ENCODE measurements at regions not wholly inside any gene's neighbourhood (a gene's known extent, or its start where the extent isn't known, plus 50 kb on each side); places are given as distances from the start of the nearest gene placed in this dataset.

DNA sequence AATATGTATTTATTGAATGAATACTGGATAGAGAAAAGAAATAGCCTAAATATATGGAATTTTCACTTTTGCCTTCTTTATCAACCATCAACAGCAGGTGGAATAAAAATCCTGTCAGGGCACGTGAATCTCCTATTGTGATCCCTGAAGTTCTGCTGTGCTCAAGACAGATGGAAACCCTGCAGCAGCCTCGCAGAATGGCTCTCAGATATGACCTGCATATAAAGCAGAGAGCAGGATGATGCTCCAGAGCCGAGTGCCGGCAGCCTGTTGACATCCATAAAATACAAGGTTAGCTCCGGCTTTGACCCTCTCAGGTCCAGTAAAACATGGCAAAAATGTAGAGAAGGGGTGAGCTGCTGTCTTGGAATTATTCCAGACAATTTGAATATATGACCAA, 659.3 kb downstream of the DIAPH3 start:
- DNase-seq = no peak
- H3K4me3 Mint-ChIP-seq = no peak overlapping the region
- no peaks in the 10 kb centered on the region for H3K27me3 Mint-ChIP-seq
- H3K4me1 Mint-ChIP-seq = no peaks in the 10 kb centered on the region
- H3K36me3 Mint-ChIP-seq = no peaks in the 10 kb centered on the region
- H3K27ac Mint-ChIP-seq = no peak overlapping the region
- no peaks in the 10 kb centered on the region for H3K9me3 Mint-ChIP-seq

DNA sequence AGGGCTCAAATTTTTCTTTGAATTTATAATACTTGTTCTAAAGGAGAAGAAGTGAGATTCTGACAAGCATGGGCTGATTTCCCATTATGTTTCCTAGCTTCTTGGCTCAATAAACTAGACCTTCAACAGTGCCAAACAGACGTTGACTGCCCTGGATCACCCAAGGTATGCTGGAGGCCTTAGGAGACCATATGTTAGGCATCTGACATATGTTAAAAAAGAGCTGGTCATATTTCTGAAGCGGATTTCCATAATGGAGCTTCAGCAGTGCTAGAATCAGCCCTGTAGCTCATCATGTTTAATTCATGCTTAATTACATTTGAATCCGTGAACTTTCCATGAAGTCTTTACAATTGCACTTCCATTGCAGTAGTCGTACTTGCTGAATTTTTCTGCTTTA, 653.3 kb downstream of the DIAPH3 start:
- no peaks in the 10 kb centered on the region for H3K4me1 Mint-ChIP-seq
- no peaks in the 10 kb centered on the region for H3K9me3 Mint-ChIP-seq
- no peak overlapping the region for H3K27ac Mint-ChIP-seq
- no peaks in the 10 kb centered on the region for H3K27me3 Mint-ChIP-seq
- no peak for DNase-seq
- no peaks in the 10 kb centered on the region for H3K36me3 Mint-ChIP-seq
- no peak overlapping the region for H3K4me3 Mint-ChIP-seq

DNA sequence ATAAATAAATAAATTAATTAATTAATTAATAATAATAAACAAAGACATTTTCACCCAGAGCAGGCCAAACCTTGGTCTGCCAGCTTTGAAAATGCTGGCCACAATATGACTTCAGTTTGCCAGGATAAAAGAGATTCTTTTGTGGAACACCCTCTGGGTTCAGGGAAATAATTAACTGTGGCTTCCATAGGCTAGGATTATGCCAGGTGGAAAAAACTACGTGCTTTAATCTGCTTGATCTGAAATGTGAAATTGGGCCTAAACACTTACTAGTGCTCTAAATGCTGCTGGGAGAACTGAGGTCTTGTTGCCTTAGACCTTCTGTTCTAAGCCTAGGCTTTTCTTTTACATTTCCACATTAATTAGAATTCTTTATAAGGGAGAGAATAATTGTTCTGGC, 650.0 kb downstream of the DIAPH3 start:
- no peak overlapping the region for H3K4me3 Mint-ChIP-seq
- no peaks in the 10 kb centered on the region for H3K4me1 Mint-ChIP-seq
- no peaks in the 10 kb centered on the region for H3K9me3 Mint-ChIP-seq
- no peak for DNase-seq
- H3K27ac Mint-ChIP-seq = no peak overlapping the region
- H3K27me3 Mint-ChIP-seq = no peaks in the 10 kb centered on the region
- H3K36me3 Mint-ChIP-seq = no peaks in the 10 kb centered on the region

DNA sequence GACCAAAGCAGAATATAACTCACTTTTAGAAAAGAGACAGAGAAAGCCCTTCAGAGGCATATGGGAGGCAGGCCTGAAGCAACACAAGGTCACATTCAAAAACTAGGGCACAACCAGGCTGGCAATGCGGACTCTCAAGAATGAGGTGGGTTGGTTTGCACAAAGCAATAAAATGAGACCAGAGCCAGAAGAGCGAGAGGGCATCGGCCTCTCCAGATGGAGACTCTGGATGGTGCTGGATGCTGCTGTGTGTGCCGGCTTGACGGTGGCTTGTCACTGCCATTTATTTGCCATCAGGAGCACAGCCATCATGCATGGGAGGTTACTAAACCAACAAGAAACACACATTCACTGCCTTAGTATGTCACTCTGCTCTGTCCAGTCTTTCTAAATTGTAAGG, 649.4 kb downstream of the DIAPH3 start:
- H3K36me3 Mint-ChIP-seq = no peaks in the 10 kb centered on the region
- H3K27me3 Mint-ChIP-seq = no peaks in the 10 kb centered on the region
- no peaks in the 10 kb centered on the region for H3K9me3 Mint-ChIP-seq
- no peaks in the 10 kb centered on the region for H3K4me1 Mint-ChIP-seq
- H3K27ac Mint-ChIP-seq = no peak overlapping the region
- DNase-seq = no peak
- H3K4me3 Mint-ChIP-seq = no peak overlapping the region

DNA sequence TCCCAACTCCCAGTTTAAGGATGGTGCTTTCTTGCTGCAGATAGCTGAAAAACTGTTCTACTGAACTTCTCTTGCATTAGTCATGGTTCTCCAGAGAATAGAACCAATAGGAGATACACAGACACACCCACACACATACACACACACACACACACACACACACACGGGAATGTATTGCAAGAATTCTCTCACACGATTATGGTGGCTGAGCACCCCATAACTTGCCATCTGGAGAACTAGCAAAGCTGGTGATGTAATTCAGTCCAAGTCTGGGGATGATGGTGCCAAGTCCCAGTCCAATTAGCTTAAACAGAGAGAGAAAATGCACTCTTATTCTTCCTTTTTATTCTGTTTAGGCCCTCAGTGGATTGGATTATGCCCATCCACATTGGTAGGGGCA, 643.9 kb downstream of the DIAPH3 start:
- no peaks in the 10 kb centered on the region for H3K9me3 Mint-ChIP-seq
- H3K36me3 Mint-ChIP-seq = no peaks in the 10 kb centered on the region
- no peak for DNase-seq
- no peak overlapping the region for H3K4me3 Mint-ChIP-seq
- no peak overlapping the region for H3K27ac Mint-ChIP-seq
- no peaks in the 10 kb centered on the region for H3K4me1 Mint-ChIP-seq
- no peaks in the 10 kb centered on the region for H3K27me3 Mint-ChIP-seq

DNA sequence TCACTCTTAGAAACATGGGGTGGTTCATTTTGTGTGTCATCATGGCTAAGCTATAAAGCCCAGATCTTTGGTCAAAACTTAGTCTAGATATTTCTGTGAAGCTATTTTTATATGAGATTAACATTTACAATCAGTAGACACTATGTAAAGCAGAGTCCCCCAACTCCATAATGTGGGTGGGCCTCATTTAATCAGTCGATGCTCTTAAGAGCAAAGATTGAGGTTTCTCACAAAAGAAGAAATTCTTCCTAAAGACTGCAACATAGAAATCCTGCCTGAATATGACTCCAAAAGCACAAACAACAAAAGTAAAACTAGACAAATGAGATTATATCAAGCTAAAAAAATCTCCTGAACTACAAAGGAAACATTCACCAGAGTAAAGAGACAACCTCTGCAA, 642.2 kb downstream of the DIAPH3 start:
- H3K36me3 Mint-ChIP-seq = no peaks in the 10 kb centered on the region
- no peak overlapping the region for H3K27ac Mint-ChIP-seq
- H3K9me3 Mint-ChIP-seq = no peaks in the 10 kb centered on the region
- no peaks in the 10 kb centered on the region for H3K27me3 Mint-ChIP-seq
- no peaks in the 10 kb centered on the region for H3K4me1 Mint-ChIP-seq
- no peak overlapping the region for H3K4me3 Mint-ChIP-seq
- DNase-seq = no peak

DNA sequence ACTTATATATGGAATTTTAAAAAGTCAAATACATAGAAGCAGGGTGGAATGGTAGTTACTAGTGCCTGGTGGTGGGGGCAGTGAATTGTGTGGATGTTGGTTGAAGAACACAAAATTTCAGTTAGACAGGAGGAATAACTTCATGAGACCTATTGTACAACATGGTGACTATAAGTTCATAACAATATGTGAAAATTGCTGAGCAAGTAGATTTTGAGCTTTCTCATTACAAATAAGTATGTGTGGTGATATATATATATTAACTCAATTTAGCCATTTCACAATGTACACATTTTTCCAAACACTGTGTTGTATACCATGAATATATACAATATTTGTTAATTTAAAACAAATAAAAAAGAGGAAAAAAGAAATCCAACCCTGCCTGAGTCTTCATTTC, 641.1 kb downstream of the DIAPH3 start:
- no peaks in the 10 kb centered on the region for H3K9me3 Mint-ChIP-seq
- no peaks in the 10 kb centered on the region for H3K4me1 Mint-ChIP-seq
- no peak overlapping the region for H3K27ac Mint-ChIP-seq
- H3K27me3 Mint-ChIP-seq = no peaks in the 10 kb centered on the region
- no peak overlapping the region for H3K4me3 Mint-ChIP-seq
- no peak for DNase-seq
- no peaks in the 10 kb centered on the region for H3K36me3 Mint-ChIP-seq

DNA sequence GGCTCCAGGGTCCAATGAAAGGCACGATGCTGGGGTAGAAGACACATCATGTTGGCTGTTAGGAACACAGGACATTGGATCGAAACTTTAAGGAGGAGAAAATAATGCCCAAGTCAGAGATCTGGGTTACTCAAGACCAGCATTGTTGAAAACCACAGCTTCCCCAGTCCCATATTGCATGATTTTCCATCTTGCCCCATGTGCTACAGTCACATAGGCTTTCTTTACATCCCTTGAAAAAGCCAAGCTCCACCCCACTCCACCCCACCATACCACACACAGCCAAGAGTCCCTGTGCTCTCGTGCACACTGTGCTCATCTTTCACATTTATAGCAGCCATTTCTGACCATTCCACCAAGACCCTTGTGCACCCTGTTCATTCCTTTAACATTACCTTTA, 636.2 kb downstream of the DIAPH3 start:
- Mint-ChIP-seq H3K27me3 (no peaks in the 10 kb centered on the region), H3K4me1 (peaks cover 7% of the 10 kb centered on the region), H3K36me3 (no peaks in the 10 kb centered on the region), H3K4me3 (no peak overlapping the region), H3K9me3 (no peaks in the 10 kb centered on the region), H3K27ac (no peak overlapping the region)
- DNase-seq = no peak

DNA sequence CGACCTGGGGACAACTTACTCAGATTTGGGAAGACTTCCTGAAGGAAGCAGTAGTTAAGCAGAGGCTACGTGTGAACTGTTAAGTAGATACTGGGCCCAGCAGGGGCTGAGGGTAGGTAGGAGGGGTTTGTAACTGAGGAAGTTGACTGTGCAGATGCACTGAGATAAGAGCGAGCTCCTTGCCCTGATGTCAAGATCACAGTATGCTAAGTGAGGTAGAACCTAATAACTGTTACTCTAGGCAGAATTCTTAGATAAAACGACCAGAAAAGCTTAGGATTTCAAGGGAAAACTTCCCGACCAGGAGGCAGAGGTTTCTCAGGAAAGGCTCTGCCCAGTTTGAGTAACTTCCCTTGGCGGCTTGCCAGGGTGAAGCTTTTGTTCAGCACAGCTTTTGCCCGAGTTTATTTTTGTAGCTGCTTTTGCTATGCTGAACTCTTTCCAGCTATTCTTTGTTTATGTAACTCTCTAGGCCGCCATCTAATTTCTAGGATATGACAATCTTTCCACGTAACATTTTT, 632.1 kb downstream of the DIAPH3 start:
- Mint-ChIP-seq H3K27me3 (no peaks in the 10 kb centered on the region), H3K27ac (no peak overlapping the region), H3K4me3 (no peak overlapping the region), H3K9me3 (no peaks in the 10 kb centered on the region), H3K36me3 (no peaks in the 10 kb centered on the region), H3K4me1 (peaks cover 7% of the 10 kb centered on the region)
- no peak for DNase-seq

DNA sequence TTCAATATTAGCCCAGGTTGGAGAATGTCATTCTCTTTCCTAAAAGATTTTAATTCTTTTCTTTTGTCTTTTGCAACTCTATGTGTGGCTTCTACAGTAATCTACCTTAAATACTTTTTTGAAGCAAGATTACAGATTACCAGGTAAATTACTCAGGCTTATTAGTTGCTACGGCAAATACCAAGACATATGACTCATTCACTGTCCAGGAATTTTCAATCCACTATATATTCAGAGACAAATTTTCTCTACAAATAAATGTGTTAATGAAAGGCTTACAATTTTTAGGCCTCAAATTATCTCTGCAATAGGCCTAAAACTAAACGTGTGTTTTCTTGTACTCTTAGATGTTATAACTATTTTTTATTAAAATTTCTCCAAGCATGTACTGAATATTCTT, 631.3 kb downstream of the DIAPH3 start:
- H3K9me3 Mint-ChIP-seq = no peaks in the 10 kb centered on the region

DNA sequence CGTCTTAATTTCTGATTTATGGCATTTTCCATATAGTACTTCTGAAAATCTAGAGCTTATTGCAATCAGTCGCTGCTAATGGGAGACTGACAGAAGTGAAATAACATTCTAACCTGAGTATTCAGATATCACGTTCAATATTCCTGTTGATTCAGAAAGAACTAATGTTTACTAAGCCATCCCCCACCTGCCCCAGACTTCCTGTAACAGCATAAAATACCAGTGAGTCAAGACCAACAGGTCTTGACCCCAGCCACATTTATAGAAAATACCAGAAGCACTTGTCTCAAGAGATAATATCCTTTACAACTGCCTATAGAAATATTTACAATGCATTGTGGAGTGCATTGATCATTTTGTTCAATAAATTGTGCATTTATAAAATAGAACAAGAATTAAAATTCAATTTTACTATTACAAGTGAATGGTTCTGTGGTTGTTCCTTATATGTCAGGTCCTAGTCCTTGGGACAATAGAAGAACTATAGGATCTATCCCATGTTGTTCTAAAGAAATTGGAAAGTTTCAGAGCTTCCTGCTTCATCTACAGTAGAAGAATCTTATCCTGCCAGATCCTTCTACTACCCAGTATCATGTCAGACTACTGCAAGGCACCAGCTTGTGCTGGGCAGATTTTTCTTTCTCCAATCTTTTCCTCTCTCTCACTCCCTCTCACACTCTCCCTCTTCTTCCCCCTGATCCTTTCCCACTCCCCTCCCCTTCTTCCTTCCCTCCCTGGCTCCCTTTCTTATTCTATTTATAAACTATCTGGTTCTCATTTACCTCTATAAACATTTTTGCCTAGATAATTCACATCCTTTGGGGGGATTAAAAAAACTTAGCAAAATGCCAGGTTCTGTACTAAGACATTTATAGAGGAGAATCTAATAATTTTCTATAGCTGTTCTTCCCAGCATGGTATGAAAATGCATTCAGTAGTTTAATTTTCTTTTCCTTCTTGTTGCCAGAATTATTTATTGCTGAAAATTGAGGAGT, 629.9 kb downstream of the DIAPH3 start:
- no peak for DNase-seq
- Mint-ChIP-seq H3K4me1 (peaks cover 7% of the 10 kb centered on the region), H3K27me3 (no peaks in the 10 kb centered on the region), H3K9me3 (no peaks in the 10 kb centered on the region), H3K27ac (no peak overlapping the region), H3K36me3 (no peaks in the 10 kb centered on the region), H3K4me3 (no peak overlapping the region)

More for the DNA sequence above, 631.3 kb downstream of the DIAPH3 start:
- H3K4me3 Mint-ChIP-seq = no peak overlapping the region
- H3K27me3 Mint-ChIP-seq = no peaks in the 10 kb centered on the region
- no peaks in the 10 kb centered on the region for H3K36me3 Mint-ChIP-seq
- no peak overlapping the region for H3K27ac Mint-ChIP-seq
- peaks cover 7% of the 10 kb centered on the region for H3K4me1 Mint-ChIP-seq
- DNase-seq = no peak

DNA sequence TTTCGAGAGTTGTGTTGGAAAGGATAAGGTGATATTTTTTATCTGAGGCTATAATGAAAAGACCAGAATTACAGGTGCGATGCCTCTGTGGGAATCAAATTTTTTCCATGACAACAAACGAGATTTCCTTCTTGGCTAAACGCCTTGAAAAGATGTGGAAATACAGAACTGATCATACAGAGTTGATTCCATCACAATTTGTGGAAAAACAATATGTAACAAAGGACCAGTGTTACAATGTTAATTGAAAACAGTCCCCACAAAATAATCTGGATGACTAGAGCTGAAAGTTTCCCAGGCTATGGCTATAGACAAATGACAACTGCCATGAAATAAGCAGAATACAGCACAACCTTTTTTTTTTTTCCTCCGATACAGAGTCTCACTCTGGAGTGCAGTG, 628.9 kb downstream of the DIAPH3 start:
- H3K27ac Mint-ChIP-seq = no peak overlapping the region
- no peaks in the 10 kb centered on the region for H3K36me3 Mint-ChIP-seq
- no peaks in the 10 kb centered on the region for H3K27me3 Mint-ChIP-seq
- H3K4me1 Mint-ChIP-seq = peaks cover 7% of the 10 kb centered on the region
- no peak overlapping the region for H3K4me3 Mint-ChIP-seq
- DNase-seq = no peak
- no peaks in the 10 kb centered on the region for H3K9me3 Mint-ChIP-seq

DNA sequence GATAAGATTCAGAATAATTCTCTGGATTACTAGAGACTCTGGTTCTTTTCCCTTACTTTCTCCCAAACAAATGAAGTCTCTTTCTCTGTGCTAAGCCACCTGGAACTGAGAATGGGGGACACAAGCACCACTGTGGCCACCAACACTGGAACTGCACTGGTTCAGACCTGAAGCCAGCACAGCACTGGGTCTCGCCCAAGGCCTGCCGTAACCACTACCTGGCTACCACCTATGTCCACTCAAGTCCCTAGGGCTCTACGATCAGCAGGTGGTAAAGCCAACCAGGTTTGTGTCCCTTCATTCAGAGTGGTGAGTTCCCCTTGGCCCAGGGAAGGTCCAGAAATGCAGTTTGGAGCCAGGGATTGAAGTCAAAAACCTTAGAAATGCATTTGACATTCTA, 626.2 kb downstream of the DIAPH3 start:
- H3K36me3 Mint-ChIP-seq = no peaks in the 10 kb centered on the region
- H3K27ac Mint-ChIP-seq = no peak overlapping the region
- no peaks in the 10 kb centered on the region for H3K4me1 Mint-ChIP-seq
- no peak overlapping the region for H3K4me3 Mint-ChIP-seq
- H3K27me3 Mint-ChIP-seq = no peaks in the 10 kb centered on the region
- no peak for DNase-seq
- H3K9me3 Mint-ChIP-seq = no peaks in the 10 kb centered on the region

DNA sequence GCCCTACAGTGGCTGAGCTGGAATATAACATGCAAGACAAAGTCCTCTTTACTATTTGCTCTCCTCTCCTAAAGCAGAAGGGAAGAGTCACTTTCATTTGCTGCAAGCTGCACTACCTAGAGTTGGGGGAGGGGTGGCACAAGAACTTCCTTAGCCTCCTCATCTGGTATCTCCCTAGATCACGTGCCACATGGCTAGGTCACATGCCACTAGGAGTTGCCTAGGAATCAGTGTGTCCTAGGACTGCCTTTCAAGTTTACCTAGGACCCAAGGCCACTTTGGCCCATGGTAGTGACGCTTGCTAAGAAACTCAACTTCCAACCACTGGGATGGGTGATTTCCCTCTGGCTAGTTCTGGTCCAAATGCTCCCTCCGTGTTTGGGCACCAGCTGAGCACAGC, 625.2 kb downstream of the DIAPH3 start:
- no peaks in the 10 kb centered on the region for H3K4me1 Mint-ChIP-seq
- no peak overlapping the region for H3K27ac Mint-ChIP-seq
- H3K36me3 Mint-ChIP-seq = no peaks in the 10 kb centered on the region
- H3K4me3 Mint-ChIP-seq = no peak overlapping the region
- H3K9me3 Mint-ChIP-seq = no peaks in the 10 kb centered on the region
- no peaks in the 10 kb centered on the region for H3K27me3 Mint-ChIP-seq
- no peak for DNase-seq

DNA sequence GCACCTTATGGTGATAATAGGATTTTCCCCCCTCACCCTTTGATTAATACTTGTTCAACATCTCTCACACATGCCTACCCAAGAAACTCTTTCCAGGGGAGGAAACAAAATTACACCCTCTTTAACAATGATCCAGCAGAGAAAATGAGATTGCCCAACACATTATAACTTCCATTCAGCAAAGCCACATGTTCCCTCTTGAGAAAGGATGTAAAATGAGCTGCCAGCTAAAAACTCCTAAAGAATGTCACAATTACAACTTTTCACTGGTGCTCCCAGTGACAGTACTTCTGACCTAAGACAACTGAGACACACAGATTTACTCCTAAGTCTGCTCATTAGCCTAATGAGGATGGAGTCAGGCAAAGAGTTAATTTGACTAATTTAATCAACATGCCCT, 621.4 kb downstream of the DIAPH3 start:
- Mint-ChIP-seq H3K4me1 (no peaks in the 10 kb centered on the region), H3K9me3 (no peaks in the 10 kb centered on the region), H3K27me3 (no peaks in the 10 kb centered on the region), H3K4me3 (no peak overlapping the region), H3K27ac (no peak overlapping the region), H3K36me3 (no peaks in the 10 kb centered on the region)
- DNase-seq = no peak

DNA sequence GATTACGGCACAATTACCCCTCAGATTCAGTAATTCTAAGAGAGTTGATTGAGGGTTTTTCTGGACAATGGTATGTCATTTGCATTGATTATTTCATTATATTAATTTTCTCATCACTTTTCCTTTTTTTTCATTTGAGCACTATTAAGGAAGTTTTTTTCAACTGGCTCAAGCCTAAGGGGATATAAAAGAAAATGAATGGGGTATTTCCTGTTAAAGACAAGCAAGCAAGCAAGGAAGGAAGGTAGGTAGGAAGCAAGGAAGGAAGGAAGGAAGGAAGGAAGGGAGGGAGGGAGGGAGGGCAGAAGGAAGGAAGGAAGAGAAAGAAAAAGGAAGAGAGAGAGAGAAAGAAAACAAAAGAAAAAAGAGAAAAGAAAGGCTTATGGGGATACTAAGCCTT, 620.3 kb downstream of the DIAPH3 start:
- no peak for DNase-seq
- Mint-ChIP-seq H3K9me3 (no peaks in the 10 kb centered on the region), H3K4me3 (no peak overlapping the region), H3K4me1 (no peaks in the 10 kb centered on the region), H3K27me3 (no peaks in the 10 kb centered on the region), H3K27ac (no peak overlapping the region), H3K36me3 (no peaks in the 10 kb centered on the region)
